Keratinocyte (primary cell): ENCODE measurements at regions not wholly inside any gene's neighbourhood (a gene's known extent, or its start where the extent isn't known, plus 50 kb on each side); places are given as distances from the start of the nearest gene placed in this dataset.

ENCODE experiments used
- DNase-seq: peaks from one replicate; pipeline ENCODE4 v3.0.0-alpha.2; 2011; ENCODE audit warnings: low read depth, missing footprints, low spot score
- FAIRE-seq: peaks from 2 replicates; lab custom pipeline; 2011; peaks lifted over from hg19 to GRCh38; lab: Jason Lieb, UNC
- H2AFZ ChIP-seq: 2 replicates; pipeline ENCODE4 v1.6.0; 2012; ENCODE audit warnings: low read length, control low read depth, inconsistent platforms; ENCODE audit not compliant: control insufficient read depth
- H3K27ac ChIP-seq: 2 replicates; pipeline ENCODE4 v1.5.1; 2011; ENCODE audit warnings: low read length; ENCODE audit not compliant: control insufficient read depth, insufficient read depth
- H3K27me3 ChIP-seq: 3 replicates; pipeline ENCODE4 v1.6.0; 2011; ENCODE audit warnings: low read length; ENCODE audit not compliant: control insufficient read depth, insufficient read depth; ENCODE audit errors: extremely low read depth
- H3K36me3 ChIP-seq, 2 experiments: 2 replicates in 1 of 2; 3 replicates in 1 of 2; pipeline ENCODE4 v1.5.1; 2011; ENCODE audit warnings: low read length in 2 of 2, mild to moderate bottlenecking in 1 of 2; ENCODE audit not compliant: control insufficient read depth in 2 of 2, insufficient read depth in 2 of 2; ENCODE audit errors: extremely low read depth in 1 of 2
- H3K4me1 ChIP-seq: 3 replicates; pipeline ENCODE4 v1.5.1; 2011; ENCODE audit warnings: low read length; ENCODE audit not compliant: control insufficient read depth, insufficient read depth; ENCODE audit errors: extremely low read depth
- H3K4me2 ChIP-seq: 3 replicates; pipeline ENCODE4 v1.6.0; 2011; ENCODE audit warnings: low read depth, low read length; ENCODE audit not compliant: control insufficient read depth, insufficient read depth; ENCODE audit errors: extremely low read depth
- H3K4me3 ChIP-seq, 3 experiments: fragments of 200-600 bp in 1 of 3; sonication (generic) in 1 of 3; 2 replicates in 2 of 3; 3 replicates in 1 of 3; pipeline ENCODE4 v1.5.1; 2011 to 2016; ENCODE audit warnings: low read length in 3 of 3, mild to moderate bottlenecking in 3 of 3, control low read depth in 2 of 3, inconsistent platforms in 1 of 3, low read depth in 1 of 3, mixed read lengths in 1 of 3, mixed run types in 1 of 3, moderate library complexity in 1 of 3; ENCODE audit not compliant: control insufficient read depth in 2 of 3, insufficient read depth in 2 of 3; ENCODE audit errors: extremely low read depth in 1 of 3
- H3K79me2 ChIP-seq: 2 replicates; pipeline ENCODE4 v1.6.0; 2012; ENCODE audit warnings: low read length; ENCODE audit not compliant: control insufficient read depth, insufficient read depth
- H3K9ac ChIP-seq: 3 replicates; pipeline ENCODE4 v1.6.0; 2011; ENCODE audit warnings: low read length; ENCODE audit not compliant: control insufficient read depth, insufficient read depth; ENCODE audit errors: extremely low read depth
- H3K9me1 ChIP-seq: 3 replicates; pipeline ENCODE4 v1.6.0; 2011; ENCODE audit warnings: low read length; ENCODE audit not compliant: control insufficient read depth, insufficient read depth; ENCODE audit errors: extremely low read depth
- H3K9me3 ChIP-seq: 2 replicates; pipeline ENCODE4 v1.5.1; 2012; ENCODE audit warnings: low read depth, low read length; ENCODE audit not compliant: control insufficient read depth
- H4K20me1 ChIP-seq: 3 replicates; pipeline ENCODE4 v1.6.0; 2011; ENCODE audit warnings: low read length; ENCODE audit not compliant: control insufficient read depth, insufficient read depth; ENCODE audit errors: extremely low read depth
- EZH2 ChIP-seq: IDR thresholded peaks from one replicate; pipeline ENCODE4 v1.6.1; 2012; ENCODE audit warnings: inconsistent platforms, mild to moderate bottlenecking, low read length, moderate library complexity
- dilution Hi-C: fragments of 300-500 bp; cut with MboI; formaldehyde crosslinking; loops from one replicate; pipeline ENCODE4 v1.7.0; 2020; ENCODE audit warnings: low sequenced_read_pairs; ENCODE audit not compliant: extremely low pct_ligation_motif_present
- TF ChIP-seq, protein P1 (sequence below), 3 experiments: IDR thresholded peaks in 1 of 3; conservative IDR thresholded peaks in 1 of 3; optimal IDR thresholded peaks in 1 of 3; 2 replicates in 2 of 3; 3 replicates in 1 of 3; pipeline versions ENCODE3 to v1.5.1; 2011; ENCODE audit warnings: low read length in 3 of 3, mild to moderate bottlenecking in 3 of 3, moderate library complexity in 2 of 3, control low read depth in 1 of 3, inconsistent platforms in 1 of 3; ENCODE audit not compliant: insufficient read depth in 2 of 3; ENCODE audit errors: extremely low read depth in 1 of 3

GRCh38 chr5:96176022-96176421 is 214.4 kb upstream of the ELL2 start:
- no peak overlapping the region for H3K4me3 ChIP-seq
- no peaks in the 10 kb centered on the region for H3K9me3 ChIP-seq
- TF ChIP-seq EZH2 = no peak
- TF ChIP-seq, protein P1, sequence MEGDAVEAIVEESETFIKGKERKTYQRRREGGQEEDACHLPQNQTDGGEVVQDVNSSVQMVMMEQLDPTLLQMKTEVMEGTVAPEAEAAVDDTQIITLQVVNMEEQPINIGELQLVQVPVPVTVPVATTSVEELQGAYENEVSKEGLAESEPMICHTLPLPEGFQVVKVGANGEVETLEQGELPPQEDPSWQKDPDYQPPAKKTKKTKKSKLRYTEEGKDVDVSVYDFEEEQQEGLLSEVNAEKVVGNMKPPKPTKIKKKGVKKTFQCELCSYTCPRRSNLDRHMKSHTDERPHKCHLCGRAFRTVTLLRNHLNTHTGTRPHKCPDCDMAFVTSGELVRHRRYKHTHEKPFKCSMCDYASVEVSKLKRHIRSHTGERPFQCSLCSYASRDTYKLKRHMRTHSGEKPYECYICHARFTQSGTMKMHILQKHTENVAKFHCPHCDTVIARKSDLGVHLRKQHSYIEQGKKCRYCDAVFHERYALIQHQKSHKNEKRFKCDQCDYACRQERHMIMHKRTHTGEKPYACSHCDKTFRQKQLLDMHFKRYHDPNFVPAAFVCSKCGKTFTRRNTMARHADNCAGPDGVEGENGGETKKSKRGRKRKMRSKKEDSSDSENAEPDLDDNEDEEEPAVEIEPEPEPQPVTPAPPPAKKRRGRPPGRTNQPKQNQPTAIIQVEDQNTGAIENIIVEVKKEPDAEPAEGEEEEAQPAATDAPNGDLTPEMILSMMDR (optimal IDR thresholded peaks at IDR 0.05 in 1 of 3, IDR thresholded peaks at IDR 0.05 in 1 of 3, conservative IDR thresholded peaks at IDR 0.05 in 1 of 3; ENCODE audit: extremely low read depth in 1 of 3, insufficient read depth in 2 of 3, low read length in 3 of 3) = no peak
- no peak overlapping the region for H3K9ac ChIP-seq
- dilution Hi-C loops = no loop called here
- peak overlapping the region; percentile 56 for H2AFZ ChIP-seq
- peak overlapping the region; percentile 66 for H3K27ac ChIP-seq
- H4K20me1 ChIP-seq = no peaks in the 10 kb centered on the region
- H3K4me2 ChIP-seq = peak overlapping the region; percentile 33
- H3K4me1 ChIP-seq = peaks cover 45% of the 10 kb centered on the region
- no peaks in the 10 kb centered on the region for H3K36me3 ChIP-seq
- DNase-seq (no peak), FAIRE-seq (no peak)
- no peaks in the 10 kb centered on the region for H3K9me1 ChIP-seq
- no peaks in the 10 kb centered on the region for H3K79me2 ChIP-seq
- H3K27me3 ChIP-seq = no peaks in the 10 kb centered on the region

DNA sequence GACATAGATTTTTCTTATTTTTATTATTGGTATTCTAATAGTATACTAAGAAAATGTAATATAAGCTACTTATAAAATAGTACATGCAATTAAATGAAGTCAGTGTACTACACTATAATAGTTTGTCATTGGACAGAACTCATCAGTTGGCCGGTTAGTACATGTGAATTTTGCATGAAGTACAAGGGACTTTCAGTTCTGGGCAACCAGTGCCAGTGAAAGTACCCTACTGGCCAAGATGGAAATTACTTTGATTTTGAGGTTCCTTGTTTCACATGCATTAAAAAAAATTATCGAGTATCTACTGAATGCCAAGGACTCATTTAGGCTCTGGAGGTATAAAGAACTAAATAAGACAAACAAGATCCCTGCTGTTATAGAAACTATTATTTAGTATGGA is 213.4 kb upstream of the ELL2 start:
- Histone ChIP-seq H3K4me1 (peaks cover 45% of the 10 kb centered on the region), H3K27ac (no peak overlapping the region), H2AFZ (no peak overlapping the region), H4K20me1 (no peaks in the 10 kb centered on the region), H3K79me2 (no peaks in the 10 kb centered on the region), H3K36me3 (no peaks in the 10 kb centered on the region), H3K9me3 (no peaks in the 10 kb centered on the region), H3K9ac (no peak overlapping the region), H3K4me2 (peak overlapping the region; percentile 9), H3K27me3 (no peaks in the 10 kb centered on the region), H3K4me3 (no peak overlapping the region), H3K9me1 (no peaks in the 10 kb centered on the region)
- TF ChIP-seq EZH2 = no peak
- TF ChIP-seq, protein P1 (optimal IDR thresholded peaks at IDR 0.05 in 1 of 3, IDR thresholded peaks at IDR 0.05 in 1 of 3, conservative IDR thresholded peaks at IDR 0.05 in 1 of 3; ENCODE audit: extremely low read depth in 1 of 3, insufficient read depth in 2 of 3, low read length in 3 of 3) = peak; percentile 22 to 49 (median 29)
- FAIRE-seq = no peak
- dilution Hi-C loops = no loop called here
- no peak for DNase-seq
